TTC549 (cell line): ENCODE measurements at regions not wholly inside any gene's neighbourhood (a gene's known extent, or its start where the extent isn't known, plus 50 kb on each side); places are given as distances from the start of the nearest gene placed in this dataset.
"Not testable (repeated sequence)": the region's sequence is repeated elsewhere in the genome, so short reads cannot be mapped to it uniquely, and the experiment has no call there.

ENCODE experiments used
- FAIRE-seq: peaks from 2 replicates; lab custom pipeline; 2012; peaks lifted over from hg19 to GRCh38; lab: Jason Lieb, UNC

DNA sequence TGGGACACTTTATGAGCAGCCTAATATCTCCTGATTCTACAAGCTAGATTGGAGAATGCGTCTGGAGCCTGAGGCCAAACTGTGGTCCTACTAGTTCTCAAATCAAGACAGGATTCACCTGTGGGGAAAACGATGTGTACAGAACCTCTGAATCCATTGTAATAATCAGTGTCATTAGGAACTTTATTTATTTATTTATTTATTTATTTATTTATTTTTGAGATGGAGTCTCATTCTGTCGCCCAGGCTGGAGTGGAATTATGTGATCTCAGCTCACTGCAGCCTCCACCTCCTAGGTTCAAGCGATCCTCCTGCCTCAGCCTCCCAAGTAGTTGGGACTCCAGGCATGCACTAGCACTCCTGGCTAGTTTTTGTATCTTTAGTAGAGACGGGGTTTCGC is 52.6 kb upstream of the KIF26B start:
- FAIRE-seq = not testable (repeated sequence)

DNA sequence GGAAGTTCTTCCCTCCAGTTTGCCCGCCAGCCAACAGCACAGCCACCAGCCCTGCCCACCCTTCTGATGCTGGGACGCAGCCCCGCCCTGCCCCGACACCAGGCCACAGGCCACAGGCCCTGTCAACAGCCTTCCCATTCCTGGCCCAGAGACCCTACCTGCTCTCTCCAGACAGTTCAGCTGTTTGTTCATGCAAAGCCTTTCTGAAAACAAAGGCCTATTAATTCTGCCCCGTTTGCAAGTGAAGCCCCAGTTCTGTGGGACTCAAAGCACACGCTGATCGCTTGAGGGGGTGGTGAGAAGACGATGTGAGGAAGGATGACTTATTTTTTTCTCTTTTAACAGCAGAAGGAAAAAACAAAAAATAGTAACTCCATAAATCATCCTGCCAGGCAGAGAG is 55.4 kb upstream of the KIF26B start:
- no peak for FAIRE-seq

DNA sequence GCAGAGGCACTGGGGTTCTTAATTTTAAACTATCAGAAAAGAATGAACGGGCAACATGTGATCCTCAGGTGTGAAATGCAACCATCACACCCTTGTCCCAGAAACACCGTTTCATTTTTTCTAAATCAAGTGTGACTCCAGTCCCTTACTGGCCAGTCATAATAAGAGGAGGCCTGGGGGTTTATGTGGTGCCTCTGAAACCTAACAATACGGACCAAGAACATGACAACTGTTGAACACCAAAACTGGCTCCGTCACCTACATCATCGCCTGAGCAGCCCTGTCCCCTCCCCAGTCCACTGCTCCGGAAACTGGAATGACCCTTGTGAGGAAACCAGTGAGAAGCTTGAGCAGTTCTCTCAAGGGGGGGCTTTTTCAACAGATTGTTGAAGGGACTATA is 55.9 kb upstream of the KIF26B start:
- no peak for FAIRE-seq

DNA sequence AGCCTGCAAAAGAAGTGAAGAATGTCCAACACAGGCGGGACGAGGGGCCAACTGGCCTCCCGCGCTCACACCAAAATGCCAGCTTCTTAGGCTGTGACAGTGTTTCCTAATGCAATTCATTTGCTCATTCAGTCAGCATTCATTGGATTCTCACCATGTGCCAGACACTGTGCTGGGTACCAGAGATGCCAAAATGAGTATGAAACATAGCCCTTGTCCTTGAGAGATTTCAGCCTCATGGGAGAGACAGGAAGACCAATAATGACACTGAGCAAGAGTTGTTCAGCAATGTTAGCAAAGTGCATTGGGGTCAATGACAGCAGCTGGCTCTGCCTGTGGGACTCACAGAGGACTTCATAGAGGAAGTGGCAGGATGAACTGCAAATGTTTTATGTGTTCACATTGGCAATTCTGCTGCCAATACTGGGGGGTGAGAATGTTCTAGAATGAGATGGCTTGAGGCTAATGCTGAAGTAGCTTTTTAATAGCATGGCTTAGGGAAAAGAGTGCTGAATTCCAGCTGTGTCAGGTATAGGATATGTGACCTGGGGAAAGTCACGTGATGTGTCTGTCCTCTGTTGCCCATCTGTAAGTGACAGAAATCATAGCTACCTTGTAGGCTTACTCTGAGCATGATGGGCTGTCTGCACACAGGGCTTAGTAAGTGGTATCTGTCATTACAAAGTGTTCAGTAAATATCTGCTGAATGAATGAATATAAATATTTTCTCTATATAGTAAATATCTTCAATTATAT is 58.3 kb upstream of the KIF26B start:
- no peak for FAIRE-seq

DNA sequence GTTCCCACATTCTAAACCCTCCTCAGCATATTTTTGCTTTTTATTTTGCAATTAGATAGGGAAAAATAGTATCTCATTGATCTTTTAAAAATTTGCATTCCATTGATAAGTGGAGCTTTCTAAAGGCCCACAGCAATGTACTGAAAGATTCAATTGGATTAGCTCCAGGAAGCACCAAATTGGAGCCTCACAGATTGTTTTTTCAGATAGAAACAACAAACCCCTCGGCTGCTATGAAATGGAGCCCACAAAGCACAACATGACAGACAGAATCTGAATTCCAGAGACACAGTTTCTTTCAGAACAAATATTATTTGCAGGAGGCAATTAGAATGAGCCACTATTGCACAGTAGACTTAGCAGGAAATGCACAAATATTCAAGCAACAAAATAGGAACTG is 58.9 kb upstream of the KIF26B start:
- no peak for FAIRE-seq

DNA sequence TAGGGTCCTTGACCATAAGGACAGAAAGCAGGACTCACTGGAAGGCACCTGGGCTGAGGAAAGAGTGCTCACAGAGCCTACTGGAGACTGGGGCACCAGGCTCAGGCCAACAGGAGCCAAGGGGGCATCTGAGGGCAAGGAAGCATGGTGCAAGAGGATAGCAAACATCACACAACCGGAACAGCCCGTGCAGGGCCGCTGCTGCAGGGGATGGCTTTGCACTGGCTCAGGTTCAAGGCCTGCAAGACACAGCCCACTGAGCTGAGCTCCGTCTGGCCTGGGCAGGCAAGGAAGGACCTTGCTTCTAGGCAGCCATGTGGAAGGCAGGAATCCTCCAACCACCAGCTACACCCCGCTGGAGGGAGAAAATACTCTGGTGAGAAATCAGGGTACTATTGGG is 59.8 kb upstream of the KIF26B start:
- FAIRE-seq = no peak

DNA sequence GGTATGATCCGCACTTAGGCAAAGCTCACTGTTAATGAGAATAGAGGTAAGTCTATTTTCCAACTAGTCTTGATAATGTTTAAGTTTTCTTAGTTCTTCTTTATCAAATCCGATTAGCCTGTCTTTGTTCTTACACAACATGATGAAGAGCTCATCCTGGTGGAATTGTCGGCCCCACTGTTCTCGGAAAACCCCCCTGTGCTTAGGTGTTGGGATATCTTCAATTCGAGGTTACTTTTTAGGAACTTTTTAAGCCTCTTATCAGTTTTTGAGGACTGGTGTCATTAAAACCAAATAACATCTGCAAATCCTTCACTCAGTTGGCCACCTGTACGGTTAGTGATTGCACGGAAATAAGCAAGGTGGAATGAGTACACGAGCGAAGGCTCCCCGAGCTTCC is 60.7 kb upstream of the KIF26B start:
- FAIRE-seq = no peak

DNA sequence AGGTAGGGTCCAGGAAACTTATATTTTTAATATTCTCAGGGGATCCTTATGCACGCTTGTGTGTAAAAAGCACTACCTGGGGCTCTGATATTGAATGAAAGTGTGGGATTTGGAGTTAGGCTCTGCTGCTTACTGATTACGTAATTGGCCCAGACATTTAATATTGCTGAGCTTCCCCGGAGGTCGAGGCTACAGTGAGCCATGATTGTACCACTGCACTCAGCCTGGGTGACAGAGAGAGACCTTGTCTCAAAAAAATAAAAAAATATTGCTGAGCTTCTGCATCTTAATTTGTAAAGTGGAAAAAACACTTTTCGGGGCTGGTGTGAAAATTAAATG is 62.2 kb upstream of the KIF26B start:
- FAIRE-seq = no peak

DNA sequence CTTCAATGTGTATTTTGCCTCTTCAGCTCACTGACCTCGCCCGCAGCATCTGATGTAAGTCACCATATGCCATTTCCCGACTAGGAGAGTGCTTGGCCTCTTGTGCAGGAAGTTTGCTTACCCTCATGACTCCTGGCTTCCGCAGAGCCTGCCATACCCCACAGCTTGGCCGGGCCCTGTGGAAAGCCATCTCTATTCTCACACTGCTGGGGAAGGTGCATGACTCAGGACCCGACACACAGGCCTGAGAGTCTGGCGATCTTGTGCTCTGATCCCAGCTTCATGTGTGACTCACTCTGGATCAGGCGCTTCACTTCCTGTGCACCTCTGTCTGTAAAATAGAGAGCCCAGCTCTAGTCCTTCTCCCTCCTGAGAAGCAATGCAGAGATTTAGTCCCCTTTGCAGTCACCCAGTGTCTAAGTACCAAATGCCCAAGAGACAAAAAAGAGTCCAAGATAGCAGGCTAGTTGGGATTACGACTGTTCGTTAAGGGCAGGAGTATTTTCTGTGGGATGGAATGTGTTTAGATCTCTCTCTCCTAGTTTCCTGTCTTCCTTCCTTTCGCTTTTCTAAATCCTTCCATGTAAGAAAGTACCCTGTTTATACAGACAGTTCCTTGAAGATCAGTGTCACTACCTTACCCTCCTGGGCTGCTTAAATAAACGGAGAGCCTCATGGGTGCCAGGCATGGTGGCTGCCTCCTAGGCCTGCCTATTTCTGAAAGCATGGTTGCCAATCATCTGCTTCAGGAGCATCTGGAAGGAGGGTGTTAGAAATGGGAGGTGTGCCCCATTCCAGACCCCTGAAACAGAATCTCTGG is 62.8 kb upstream of the KIF26B start:
- no peak for FAIRE-seq

DNA sequence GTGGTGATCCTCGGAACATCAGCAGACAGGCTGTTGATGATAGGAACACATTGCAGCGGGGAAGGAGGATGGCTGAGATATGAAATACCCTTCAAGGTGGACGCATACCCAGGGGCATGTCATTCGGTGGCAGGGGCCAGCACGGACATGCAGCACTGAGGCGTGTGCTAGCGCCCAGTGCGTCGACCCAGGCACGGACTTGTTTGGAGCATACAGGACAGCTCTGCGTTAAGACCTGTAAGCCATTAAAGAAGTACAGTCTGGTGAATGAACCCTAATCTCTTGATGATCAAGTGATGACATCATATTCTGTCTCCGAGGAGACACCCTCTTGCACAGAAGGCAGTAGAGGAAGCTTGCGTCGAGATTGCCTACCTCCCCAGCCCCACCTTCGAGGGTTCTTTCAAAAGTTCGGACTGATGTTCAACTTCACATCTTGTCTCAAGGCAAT is 63.6 kb upstream of the KIF26B start:
- no peak for FAIRE-seq

DNA sequence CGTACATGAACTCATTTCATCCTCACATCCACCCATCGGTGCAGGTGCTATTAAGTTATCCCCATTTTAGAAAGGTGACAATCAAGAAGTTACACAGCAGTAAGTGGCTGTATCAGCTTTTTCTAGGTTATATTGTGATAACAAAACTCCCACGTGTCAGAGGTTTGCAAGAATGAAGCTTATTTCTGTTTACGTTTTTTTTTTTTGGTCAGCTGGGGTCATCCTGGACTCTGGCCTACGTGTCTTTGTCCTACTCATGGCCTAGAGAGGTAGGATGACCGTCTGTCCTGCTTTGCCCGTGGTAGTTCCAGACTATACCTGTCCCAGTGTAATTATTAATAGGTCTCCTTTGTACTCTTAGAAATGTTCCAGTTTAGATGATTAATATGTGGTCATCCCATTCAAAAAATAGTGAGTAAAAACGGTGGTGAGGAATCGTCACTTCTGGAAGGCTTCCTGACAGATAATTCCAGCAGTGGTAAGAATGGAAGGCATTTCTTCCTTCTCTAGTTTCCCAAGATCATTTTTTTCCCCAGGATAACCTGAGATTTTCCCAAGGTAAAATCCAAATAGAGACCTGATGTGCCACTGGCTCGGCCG is 64.2 kb upstream of the KIF26B start:
- FAIRE-seq = no peak

DNA sequence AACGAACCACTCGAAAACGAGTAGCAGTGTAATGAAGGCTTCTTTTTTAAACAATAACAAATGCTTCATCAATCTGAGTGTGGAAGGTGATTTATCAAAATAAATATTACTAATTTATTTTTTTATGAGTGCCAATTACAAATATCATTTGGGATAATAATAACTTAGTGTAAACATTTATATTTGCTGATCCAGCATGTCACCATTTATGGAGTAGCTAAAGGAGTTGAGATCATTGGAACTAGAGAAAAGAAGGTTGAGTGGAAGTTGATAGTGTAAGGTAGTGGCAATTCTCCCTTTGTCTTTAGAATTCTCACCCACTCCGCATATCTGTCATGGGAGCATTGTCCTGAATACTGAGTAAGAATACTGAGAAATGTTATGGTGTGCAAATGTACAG is 67.1 kb upstream of the KIF26B start:
- no peak for FAIRE-seq

DNA sequence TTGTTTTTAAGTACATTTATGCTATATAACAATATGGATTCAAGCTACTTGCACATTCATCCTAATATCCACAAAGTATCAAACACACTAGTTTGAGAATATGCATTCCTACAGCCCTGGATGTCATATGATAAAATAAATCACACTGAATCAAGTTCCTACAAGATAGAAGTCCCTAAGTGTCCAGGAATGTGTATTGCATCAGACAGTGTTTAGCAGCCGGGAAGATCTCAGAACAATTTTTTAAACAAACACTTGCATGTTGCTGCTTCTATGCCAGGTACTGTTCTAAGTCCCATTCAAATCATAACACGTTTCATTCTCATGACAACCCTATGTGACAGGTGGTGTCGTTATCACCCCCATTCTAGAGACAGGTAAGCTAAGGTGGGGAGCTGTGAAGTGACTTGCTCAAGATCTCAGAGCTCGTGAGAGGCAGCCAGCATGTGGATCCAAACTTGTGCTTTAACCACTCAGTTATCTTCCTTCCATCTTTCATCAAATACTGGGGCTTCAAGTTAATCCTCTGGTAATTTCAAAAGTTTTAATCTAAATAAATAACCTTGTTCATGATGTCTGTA is 68.3 kb upstream of the KIF26B start:
- no peak for FAIRE-seq

DNA sequence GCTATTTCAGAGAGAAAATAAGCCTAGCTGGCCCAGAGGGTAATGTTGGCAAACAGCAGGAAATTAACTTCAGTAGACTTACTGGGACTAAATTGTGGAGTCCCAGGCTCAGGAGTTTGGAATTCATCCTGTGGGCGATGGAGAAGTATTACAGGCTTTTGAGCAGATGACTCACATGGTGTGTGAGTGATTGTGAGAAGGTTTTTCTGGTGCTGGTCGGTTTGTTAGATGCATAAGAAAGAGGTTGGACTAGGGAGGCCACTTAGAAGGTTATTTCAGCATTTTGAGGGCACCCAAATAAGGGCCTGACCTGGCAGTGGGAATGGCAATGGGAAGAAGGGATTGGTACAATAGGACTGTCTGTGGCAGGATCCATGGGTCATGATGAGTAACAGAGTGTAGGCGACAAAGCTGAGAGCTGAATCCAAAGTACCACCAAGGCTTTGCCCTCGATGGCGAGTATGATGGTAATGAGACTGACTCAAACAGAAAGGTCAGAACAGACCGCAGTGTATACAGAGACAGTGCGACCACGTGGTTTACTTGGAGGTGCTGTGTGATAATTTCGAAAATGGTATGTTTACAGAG is 69.2 kb upstream of the KIF26B start:
- FAIRE-seq = no peak

DNA sequence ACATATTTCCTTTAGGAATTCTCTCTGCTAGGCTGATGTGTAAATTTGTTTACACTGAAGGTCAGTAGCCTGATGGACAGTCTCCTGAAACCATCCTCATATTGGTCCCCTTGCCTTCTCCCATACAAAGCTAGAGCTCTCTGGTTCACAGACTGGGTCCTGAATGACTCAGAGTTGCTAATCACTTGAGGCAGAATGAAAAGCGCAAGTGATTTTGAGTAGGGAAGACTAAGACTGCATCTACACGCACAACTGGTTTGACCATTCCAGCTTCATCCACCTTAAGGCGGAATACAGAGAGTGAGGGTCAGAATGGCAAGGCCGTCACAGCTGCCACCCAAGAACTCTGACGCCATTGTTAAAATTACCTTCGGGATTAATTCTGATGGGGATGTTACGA is 70.2 kb upstream of the KIF26B start:
- no peak for FAIRE-seq

DNA sequence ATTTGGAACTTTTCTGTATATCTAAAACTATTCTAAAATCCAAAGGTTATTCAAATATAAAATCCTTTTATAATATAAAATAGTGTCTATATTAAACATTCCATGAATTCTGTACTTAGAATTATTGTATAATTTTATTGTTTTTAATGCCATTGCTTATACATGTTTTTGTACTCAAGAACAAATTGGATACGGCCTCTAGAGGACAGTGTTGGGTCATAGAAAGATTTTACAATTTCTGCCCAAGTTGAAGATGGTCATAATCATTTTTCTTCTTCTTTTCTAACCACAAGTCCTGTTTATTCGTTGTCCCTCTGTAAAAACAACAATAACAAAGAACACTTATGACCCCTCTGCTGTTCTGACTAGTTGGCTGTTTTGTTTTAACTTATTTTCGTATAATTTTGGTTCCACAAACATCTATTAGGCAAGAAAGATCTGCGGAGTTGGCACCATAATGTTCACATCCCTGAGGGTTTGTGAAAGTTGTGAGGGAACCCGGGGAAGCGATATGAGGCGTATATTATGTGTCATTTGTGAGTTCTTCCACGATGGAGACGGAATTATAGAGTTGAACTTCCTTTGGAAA is 75.7 kb upstream of the KIF26B start:
- FAIRE-seq = peak; percentile 98

DNA sequence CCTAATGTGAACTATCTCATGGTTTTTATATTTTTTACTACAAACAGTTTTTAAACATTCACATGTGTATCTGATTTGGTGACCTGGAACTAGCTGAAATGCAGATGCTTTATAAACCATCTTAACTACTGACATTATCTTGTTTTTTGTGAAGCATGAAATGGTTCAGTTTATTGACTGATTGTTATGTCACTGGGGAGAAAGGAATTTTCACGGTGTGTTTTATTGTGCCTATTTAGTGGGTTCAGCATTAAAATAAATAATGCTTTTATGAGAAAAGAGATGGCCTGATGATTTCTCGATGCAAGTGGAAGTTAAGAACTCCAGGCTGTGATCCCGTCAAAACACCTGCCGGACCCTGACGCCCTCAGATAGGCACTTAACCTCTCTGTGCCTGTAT is 79.9 kb upstream of the KIF26B start:
- no peak for FAIRE-seq

DNA sequence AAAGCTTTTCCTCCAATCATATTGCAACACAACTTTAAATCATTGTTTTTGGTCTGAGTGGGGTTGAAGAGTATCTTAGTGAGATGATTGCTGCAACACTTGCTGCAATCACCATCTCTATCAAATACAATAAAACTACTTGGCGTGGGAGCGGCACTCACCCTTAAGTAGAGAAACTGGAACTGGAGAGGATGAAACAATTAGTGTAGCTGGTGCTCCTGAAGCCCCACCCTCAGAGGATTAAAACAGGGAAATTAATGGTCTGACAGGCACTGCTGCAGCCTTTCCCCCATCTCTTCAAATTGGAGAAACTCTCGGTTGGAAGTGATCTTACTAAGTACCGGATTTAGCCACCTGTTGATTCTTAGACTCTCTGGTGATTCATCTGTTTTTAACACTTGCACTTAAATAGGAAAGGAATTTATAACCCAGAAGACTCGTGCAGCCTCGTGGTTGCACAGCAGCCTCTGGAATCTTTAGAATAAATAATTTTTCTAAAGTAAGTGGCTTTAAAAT is 80.5 kb upstream of the KIF26B start:
- no peak for FAIRE-seq

DNA sequence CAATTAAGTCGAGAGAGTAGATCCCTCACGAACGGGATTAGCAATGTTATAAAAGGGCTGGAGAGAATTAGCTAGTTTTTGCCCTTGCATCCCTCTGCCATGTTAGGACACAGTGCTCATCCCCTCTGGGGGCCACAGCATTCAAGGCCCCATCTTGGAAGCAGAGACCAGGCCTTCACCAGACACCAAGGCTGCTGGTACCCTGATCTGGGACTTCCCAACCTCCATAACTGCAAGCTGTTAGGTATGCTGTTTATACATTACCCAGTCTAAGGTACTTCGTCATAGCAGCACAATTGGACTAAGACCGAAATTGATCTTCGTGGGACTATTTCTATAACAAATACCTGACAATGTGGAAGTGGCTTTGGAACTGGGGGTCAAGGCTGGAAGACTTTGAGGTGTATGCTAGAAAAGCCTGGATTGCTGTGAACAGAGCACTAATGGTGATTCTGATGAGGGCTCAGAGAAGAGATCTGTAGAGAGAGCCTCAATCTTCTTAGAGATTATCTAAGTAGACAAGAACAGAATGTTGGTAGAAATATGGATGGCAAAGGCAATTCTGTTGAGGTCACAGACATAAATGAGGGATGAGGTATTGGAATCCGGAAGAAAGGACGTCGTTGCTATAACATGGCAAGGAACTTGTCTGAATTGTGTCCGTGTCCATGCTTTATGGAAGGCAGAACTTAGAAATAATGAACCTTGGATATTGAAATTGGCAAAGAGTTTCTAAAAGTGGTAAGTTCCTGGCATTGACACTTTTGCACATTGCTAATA is 83.8 kb upstream of the KIF26B start:
- FAIRE-seq = no peak

DNA sequence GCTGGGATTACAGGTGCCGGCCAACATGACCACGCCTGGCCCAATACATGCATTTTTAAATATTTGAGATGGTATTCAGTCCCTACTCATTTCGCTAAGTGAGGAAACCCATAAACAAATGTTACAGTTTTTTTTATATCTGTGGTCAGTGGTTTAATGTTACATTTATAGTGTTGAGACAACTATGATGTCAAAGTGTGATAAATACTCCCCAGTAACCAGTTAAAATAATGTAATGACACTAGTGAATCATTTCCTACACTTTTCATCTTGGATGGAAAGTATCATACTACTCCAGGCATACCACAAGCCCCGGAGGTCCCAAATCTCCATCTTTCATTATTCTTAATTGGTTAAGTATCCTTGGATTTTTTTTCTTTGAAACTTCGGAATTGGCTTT is 87.5 kb upstream of the KIF26B start:
- no peak for FAIRE-seq

DNA sequence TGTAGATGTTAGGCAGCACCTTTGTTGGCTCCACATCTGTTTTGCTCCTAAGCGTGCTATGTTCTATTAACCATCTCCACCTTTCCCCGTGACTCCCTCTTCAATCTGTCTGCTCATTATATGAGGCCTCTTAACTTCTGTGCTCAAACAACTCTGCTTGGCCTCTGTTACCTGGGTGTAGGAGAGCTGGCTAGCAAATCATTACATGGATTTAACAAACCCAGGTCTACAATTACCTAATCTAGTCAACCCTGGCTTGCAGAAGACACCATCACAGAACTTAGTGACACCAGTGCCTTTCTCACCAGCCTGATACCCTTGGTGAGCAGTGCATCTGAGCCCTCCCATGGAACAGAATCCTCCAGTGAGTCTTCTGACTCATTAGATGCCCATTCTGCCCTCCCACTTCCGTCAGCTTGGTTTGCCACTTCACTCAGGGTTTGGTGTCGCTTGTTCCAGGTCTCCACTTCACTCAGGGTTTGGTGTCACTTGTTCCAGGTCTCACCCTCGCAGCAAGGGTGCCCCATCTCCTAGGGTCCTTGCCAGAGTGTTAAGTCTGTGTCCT is 92.0 kb upstream of the KIF26B start:
- no peak for FAIRE-seq
